Testis (tissue), 2 donors: ENCODE measurements at regions not wholly inside any gene's neighbourhood (a gene's known extent, or its start where the extent isn't known, plus 50 kb on each side); places are given as distances from the start of the nearest gene placed in this dataset.

Source experiments
- DNase-seq: peaks from one replicate; pipeline ENCODE4 v3.0.0-alpha.2; 2019
- H3K27ac ChIP-seq, 2 donors: fragments of 200-600 bp; sonication (generic); one replicate each; pipeline ENCODE4 v1.5.1; 2019
- H3K27me3 ChIP-seq: fragments of 200-600 bp; sonication (generic); one replicate; pipeline ENCODE4 v1.5.1; 2019
- H3K36me3 ChIP-seq: fragments of 200-600 bp; sonication (generic); one replicate; pipeline ENCODE4 v1.5.1; 2017; ENCODE audit warnings: low read depth; ENCODE audit errors: missing control alignments
- H3K4me1 ChIP-seq: fragments of 200-600 bp; sonication (generic); one replicate; pipeline ENCODE4 v1.5.1; 2019
- H3K4me3 ChIP-seq, 2 donors: fragments of 200-600 bp; sonication (generic); one replicate each; pipeline ENCODE4 v1.5.1; 2017 to 2019
- H3K9me3 ChIP-seq: fragments of 200-600 bp; sonication (generic); one replicate; pipeline ENCODE4 v1.5.1; 2017
- POLR2A ChIP-seq: fragments of 450-650 bp; IDR thresholded peaks from one replicate; pipeline ENCODE4 v1.6.1; 2017; ENCODE audit warnings: antibody characterized with exemption, mild to moderate bottlenecking, moderate library complexity
- WGBS, 2 donors: methylation state at CpG; one replicate each; pipeline ENCODE4 v1.1.5; 2018; 5-methylcytosine and 5-hydroxymethylcytosine counted together
- intact Hi-C: fragments of 100-400 bp; cut with DNase I; formaldehyde crosslinking; loops from one replicate; pipeline ENCODE4 v1.15.1; 2023; ENCODE audit warnings: low total_unique reads
- TF ChIP-seq, protein P1 (sequence below), 3 experiments: fragments of 450-650 bp in 2 of 3; fragments of 200-600 bp in 1 of 3; sonication (generic) in 1 of 3; IDR thresholded peaks; one replicate each; pipeline ENCODE4 v1.5.1; 2016 to 2019; ENCODE audit warnings: antibody characterized with exemption in 3 of 3, mild to moderate bottlenecking in 2 of 3, moderate library complexity in 1 of 3

DNA sequence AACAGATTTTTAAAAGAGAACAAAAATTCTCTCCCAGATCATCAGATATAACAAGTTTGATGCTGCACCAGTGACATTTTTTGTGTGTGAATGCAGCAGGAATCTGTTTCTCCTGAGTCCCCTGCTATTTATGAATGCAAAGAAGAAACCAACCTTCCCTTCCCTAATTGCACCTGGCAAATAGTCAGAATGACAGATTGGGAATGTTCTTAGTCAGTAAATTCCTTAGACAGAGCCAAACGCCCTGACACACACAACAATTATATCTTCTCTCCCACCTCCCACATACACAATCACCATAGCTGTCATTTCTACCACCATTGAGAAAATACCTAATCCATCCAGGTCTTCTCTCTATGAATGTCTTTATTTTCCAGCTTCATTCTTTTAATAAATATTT lies 174.4 kb downstream of the ALG10B start:
- Histone ChIP-seq H3K4me3 (no peak overlapping the region), H3K27me3 (no peaks in the 10 kb centered on the region), H3K27ac (no peak overlapping the region), H3K9me3 (no peaks in the 10 kb centered on the region), H3K4me1 (no peaks in the 10 kb centered on the region), H3K36me3 (no peaks in the 10 kb centered on the region)
- DNase-seq = no peak
- intact Hi-C loops = no loop called here
- WGBS, 2 donors = 21 to 50% methylated on average over 1 of the region's 1 CpG
- TF ChIP-seq POLR2A = no peak
- TF ChIP-seq, protein P1, sequence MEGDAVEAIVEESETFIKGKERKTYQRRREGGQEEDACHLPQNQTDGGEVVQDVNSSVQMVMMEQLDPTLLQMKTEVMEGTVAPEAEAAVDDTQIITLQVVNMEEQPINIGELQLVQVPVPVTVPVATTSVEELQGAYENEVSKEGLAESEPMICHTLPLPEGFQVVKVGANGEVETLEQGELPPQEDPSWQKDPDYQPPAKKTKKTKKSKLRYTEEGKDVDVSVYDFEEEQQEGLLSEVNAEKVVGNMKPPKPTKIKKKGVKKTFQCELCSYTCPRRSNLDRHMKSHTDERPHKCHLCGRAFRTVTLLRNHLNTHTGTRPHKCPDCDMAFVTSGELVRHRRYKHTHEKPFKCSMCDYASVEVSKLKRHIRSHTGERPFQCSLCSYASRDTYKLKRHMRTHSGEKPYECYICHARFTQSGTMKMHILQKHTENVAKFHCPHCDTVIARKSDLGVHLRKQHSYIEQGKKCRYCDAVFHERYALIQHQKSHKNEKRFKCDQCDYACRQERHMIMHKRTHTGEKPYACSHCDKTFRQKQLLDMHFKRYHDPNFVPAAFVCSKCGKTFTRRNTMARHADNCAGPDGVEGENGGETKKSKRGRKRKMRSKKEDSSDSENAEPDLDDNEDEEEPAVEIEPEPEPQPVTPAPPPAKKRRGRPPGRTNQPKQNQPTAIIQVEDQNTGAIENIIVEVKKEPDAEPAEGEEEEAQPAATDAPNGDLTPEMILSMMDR (IDR thresholded peaks at IDR 0.05) = no peak

DNA sequence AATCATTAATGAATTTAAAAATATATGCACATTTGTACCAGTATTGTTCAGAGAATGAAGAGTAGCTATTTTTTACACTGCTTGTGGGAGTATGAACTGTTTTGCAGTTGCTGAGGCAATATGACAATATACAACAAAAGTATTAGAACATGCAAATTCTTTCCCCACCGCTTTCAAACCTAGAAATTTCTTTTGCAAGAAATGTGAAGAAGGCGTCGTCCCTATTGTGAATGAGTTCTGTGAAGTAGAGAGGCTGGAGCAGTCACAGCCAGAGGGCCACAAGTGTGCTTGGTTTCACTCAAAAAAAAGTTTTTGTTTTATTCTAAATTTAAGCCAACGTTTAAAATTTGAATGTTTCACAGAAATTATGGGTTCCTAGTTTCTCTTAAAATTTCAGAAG lies 184.9 kb downstream of the ALG10B start:
- TF ChIP-seq POLR2A = no peak
- TF ChIP-seq, protein P1 (IDR thresholded peaks at IDR 0.05) = no peak
- no peak for DNase-seq
- 50 to 77% methylated on average over 4 of the region's 4 CpGs for WGBS, 2 donors
- Histone ChIP-seq H3K36me3 (no peaks in the 10 kb centered on the region), H3K4me1 (no peaks in the 10 kb centered on the region), H3K9me3 (no peaks in the 10 kb centered on the region), H3K27me3 (no peaks in the 10 kb centered on the region), H3K27ac (no peak overlapping the region), H3K4me3 (no peak overlapping the region)
- intact Hi-C loops = no loop called here

DNA sequence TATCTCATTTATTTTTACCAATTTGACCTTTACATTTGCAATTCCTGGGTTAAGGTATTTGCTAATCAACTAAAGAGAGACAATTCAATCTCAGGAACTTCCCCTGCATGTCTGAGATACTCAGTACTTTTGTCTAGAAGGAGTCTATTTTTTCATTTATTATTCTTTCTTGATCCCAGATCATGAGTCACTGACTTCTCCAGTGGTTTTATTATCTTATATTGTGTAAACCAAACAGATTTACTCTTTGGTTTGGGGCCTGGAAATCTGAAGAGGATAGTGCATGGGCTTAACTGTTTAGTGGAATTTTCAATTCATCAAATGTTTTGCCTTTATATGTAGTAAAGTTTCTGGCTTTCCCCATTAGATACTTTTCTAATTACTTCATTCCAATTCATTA lies 185.4 kb downstream of the ALG10B start:
- DNase-seq = no peak
- no peak for TF ChIP-seq POLR2A
- TF ChIP-seq, protein P1 (IDR thresholded peaks at IDR 0.05) = no peak
- Histone ChIP-seq H3K27ac (no peak overlapping the region), H3K4me3 (no peak overlapping the region), H3K9me3 (no peaks in the 10 kb centered on the region), H3K27me3 (no peaks in the 10 kb centered on the region), H3K36me3 (no peaks in the 10 kb centered on the region), H3K4me1 (no peaks in the 10 kb centered on the region)
- intact Hi-C loops = no loop called here

DNA sequence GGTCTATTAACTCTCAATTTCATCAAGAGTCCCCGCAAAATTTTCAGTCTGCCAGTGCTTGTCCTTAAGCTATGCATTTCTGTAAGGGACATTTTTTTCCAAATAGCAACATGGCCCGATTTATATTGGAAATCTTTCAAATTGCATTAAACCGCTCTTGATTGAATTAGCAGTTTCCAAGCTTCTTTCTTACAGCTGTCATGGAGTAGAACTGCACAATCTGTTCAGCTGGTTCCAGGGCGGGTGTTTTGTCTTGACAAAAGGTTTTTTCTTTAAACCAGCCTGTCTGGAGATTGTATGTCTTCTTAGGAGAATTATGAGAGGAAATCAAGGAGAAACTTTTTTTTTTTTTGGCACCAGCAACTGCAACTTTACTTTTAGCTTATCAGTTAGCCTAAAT lies 185.8 kb downstream of the ALG10B start:
- intact Hi-C loops = no loop called here
- no peak for DNase-seq
- Histone ChIP-seq H3K9me3 (no peaks in the 10 kb centered on the region), H3K27me3 (no peaks in the 10 kb centered on the region), H3K27ac (no peak overlapping the region), H3K4me3 (no peak overlapping the region), H3K4me1 (no peaks in the 10 kb centered on the region), H3K36me3 (no peaks in the 10 kb centered on the region)
- 69 to 79% methylated on average over 4 of the region's 4 CpGs for WGBS, 2 donors
- TF ChIP-seq, protein P1 (IDR thresholded peaks at IDR 0.05) = no peak
- TF ChIP-seq POLR2A = no peak

DNA sequence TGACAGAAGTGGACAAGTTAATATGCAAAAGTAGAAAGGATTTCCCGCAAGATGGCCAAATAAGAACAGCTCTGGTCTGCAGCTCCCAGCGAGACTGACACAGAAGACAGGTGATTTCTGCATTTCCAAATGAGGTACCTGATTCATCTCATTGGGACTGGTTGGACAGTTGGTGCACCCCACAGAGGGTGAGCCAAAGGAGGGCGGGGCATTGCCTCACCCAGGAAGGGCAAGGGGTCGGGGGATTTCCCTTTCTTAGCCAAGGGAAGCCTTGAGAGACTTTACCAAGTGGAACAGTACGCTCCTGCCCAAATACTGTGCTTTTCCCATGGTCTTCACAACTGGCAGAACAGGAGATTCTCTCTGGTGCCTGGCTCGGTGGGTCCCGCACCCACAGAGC lies 191.3 kb downstream of the ALG10B start:
- no peaks in the 10 kb centered on the region for H3K36me3 ChIP-seq
- intact Hi-C loops = no loop called here
- H3K27ac ChIP-seq = no peak overlapping the region
- TF ChIP-seq POLR2A = no peak
- TF ChIP-seq, protein P1 (IDR thresholded peaks at IDR 0.05) = no peak
- 90 to 92% methylated on average over 7 of the region's 7 CpGs for WGBS, 2 donors
- no peaks in the 10 kb centered on the region for H3K27me3 ChIP-seq
- no peaks in the 10 kb centered on the region for H3K4me1 ChIP-seq
- H3K4me3 ChIP-seq = no peak overlapping the region
- H3K9me3 ChIP-seq = no peaks in the 10 kb centered on the region
- no peak for DNase-seq
